KMS-11 (cell line): ENCODE measurements at regions not wholly inside any gene's neighbourhood (a gene's known extent, or its start where the extent isn't known, plus 50 kb on each side); places are given as distances from the start of the nearest gene placed in this dataset.

Experiments
- H2AFZ ChIP-seq: fragments of 200-600 bp; sonication (generic); 2 replicates; pipeline ENCODE4 v1.6.1; 2016; ENCODE audit warnings: antibody characterized with exemption, mixed run types, low read depth
- H3K27ac ChIP-seq: fragments of 200-600 bp; sonication (generic); 2 replicates; pipeline ENCODE4 v1.6.1; 2016; ENCODE audit warnings: mild to moderate bottlenecking, mixed run types
- H3K27me3 ChIP-seq: fragments of 200-600 bp; sonication (generic); 2 replicates; pipeline ENCODE4 v1.6.1; 2017; ENCODE audit warnings: mild to moderate bottlenecking, low read depth, mixed run types, moderate library complexity; ENCODE audit not compliant: insufficient read depth
- H3K36me3 ChIP-seq: fragments of 200-600 bp; sonication (generic); 2 replicates; pipeline ENCODE4 v1.6.1; 2017; ENCODE audit warnings: mild to moderate bottlenecking, mixed run types; ENCODE audit not compliant: insufficient read depth
- H3K4me1 ChIP-seq: fragments of 200-600 bp; sonication (generic); 2 replicates; pipeline ENCODE4 v1.6.1; 2016; ENCODE audit warnings: mild to moderate bottlenecking, low read depth, mixed run types; ENCODE audit not compliant: poor library complexity, severe bottlenecking
- H3K4me2 ChIP-seq: fragments of 200-600 bp; sonication (generic); 2 replicates; pipeline ENCODE4 v1.7.0; 2016; ENCODE audit warnings: mild to moderate bottlenecking, mixed run types
- H3K4me3 ChIP-seq: fragments of 200-600 bp; sonication (generic); IDR thresholded peaks from 2 replicates; pipeline ENCODE4 v1.6.1; 2017; ENCODE audit warnings: low read depth, low read length, mixed read lengths; ENCODE audit not compliant: insufficient read depth
- H3K79me2 ChIP-seq: fragments of 200-600 bp; sonication (generic); 2 replicates; pipeline ENCODE4 v1.6.1; 2016; ENCODE audit warnings: low read depth, mixed run types; ENCODE audit not compliant: insufficient read depth
- H3K9ac ChIP-seq: fragments of 200-600 bp; sonication (generic); 2 replicates; pipeline ENCODE4 v1.6.1; 2016; ENCODE audit warnings: mild to moderate bottlenecking, mixed run types
- H4K20me1 ChIP-seq: fragments of 200-600 bp; sonication (generic); 2 replicates; pipeline ENCODE4 v1.6.1; 2016; ENCODE audit warnings: mild to moderate bottlenecking, mixed run types; ENCODE audit not compliant: insufficient read depth
- CTCF ChIP-seq: fragments of 200-600 bp; sonication (generic); conservative IDR thresholded peaks from 2 replicates; pipeline ENCODE4 v1.6.1; 2017; ENCODE audit warnings: low read depth, mild to moderate bottlenecking, antibody characterized with exemption, low read length, moderate library complexity, mixed read lengths

GRCh38 chr11:38562562-38562961 lies 1964.5 kb upstream of the RAG2 start:
- Histone ChIP-seq H3K36me3 (no peaks in the 10 kb centered on the region), H3K4me2 (no peak overlapping the region), H3K79me2 (no peaks in the 10 kb centered on the region), H3K9ac (no peak overlapping the region), H2AFZ (no peak overlapping the region), H3K27me3 (no peaks in the 10 kb centered on the region), H4K20me1 (no peaks in the 10 kb centered on the region), H3K4me3 (no peak overlapping the region), H3K4me1 (no peaks in the 10 kb centered on the region), H3K27ac (no peak overlapping the region)
- TF ChIP-seq CTCF: no peak

GRCh38 chr11:38553148-38553547 lies 1955.1 kb upstream of the RAG2 start:
- Histone ChIP-seq H3K36me3 (no peaks in the 10 kb centered on the region), H4K20me1 (no peaks in the 10 kb centered on the region), H3K9ac (no peak overlapping the region), H3K4me2 (no peak overlapping the region), H3K27me3 (no peaks in the 10 kb centered on the region), H3K4me3 (no peak overlapping the region), H3K79me2 (no peaks in the 10 kb centered on the region), H3K4me1 (no peaks in the 10 kb centered on the region), H3K27ac (no peak overlapping the region), H2AFZ (no peak overlapping the region)
- no peak for TF ChIP-seq CTCF

GRCh38 chr11:38547462-38547861 lies 1949.4 kb upstream of the RAG2 start:
- no peak overlapping the region for H3K4me2 ChIP-seq
- no peak for TF ChIP-seq CTCF
- H3K36me3 ChIP-seq: no peaks in the 10 kb centered on the region
- H3K79me2 ChIP-seq: no peaks in the 10 kb centered on the region
- H3K4me3 ChIP-seq: no peak overlapping the region
- no peak overlapping the region for H3K27ac ChIP-seq
- H3K27me3 ChIP-seq: no peaks in the 10 kb centered on the region
- H3K4me1 ChIP-seq: peaks cover 15% of the 10 kb centered on the region
- no peak overlapping the region for H3K9ac ChIP-seq
- H2AFZ ChIP-seq: no peak overlapping the region
- no peaks in the 10 kb centered on the region for H4K20me1 ChIP-seq

GRCh38 chr11:38543986-38544385 lies 1946.0 kb upstream of the RAG2 start:
- no peaks in the 10 kb centered on the region for H3K79me2 ChIP-seq
- no peaks in the 10 kb centered on the region for H3K27me3 ChIP-seq
- no peak overlapping the region for H3K9ac ChIP-seq
- no peaks in the 10 kb centered on the region for H3K36me3 ChIP-seq
- H3K4me3 ChIP-seq: no peak overlapping the region
- no peak overlapping the region for H3K4me2 ChIP-seq
- no peak for TF ChIP-seq CTCF
- H4K20me1 ChIP-seq: no peaks in the 10 kb centered on the region
- no peak overlapping the region for H3K27ac ChIP-seq
- H2AFZ ChIP-seq: 0 out of 2 replicates have a peak overlapping the region, but pooled peaks have one; percentile 8
- peaks cover 15% of the 10 kb centered on the region for H3K4me1 ChIP-seq
